ENCODE measurements at regions not wholly inside any gene's neighbourhood (a gene's known extent, or its start where the extent isn't known, plus 50 kb on each side); places are given as distances from the start of the nearest gene placed in this dataset.

DNA sequence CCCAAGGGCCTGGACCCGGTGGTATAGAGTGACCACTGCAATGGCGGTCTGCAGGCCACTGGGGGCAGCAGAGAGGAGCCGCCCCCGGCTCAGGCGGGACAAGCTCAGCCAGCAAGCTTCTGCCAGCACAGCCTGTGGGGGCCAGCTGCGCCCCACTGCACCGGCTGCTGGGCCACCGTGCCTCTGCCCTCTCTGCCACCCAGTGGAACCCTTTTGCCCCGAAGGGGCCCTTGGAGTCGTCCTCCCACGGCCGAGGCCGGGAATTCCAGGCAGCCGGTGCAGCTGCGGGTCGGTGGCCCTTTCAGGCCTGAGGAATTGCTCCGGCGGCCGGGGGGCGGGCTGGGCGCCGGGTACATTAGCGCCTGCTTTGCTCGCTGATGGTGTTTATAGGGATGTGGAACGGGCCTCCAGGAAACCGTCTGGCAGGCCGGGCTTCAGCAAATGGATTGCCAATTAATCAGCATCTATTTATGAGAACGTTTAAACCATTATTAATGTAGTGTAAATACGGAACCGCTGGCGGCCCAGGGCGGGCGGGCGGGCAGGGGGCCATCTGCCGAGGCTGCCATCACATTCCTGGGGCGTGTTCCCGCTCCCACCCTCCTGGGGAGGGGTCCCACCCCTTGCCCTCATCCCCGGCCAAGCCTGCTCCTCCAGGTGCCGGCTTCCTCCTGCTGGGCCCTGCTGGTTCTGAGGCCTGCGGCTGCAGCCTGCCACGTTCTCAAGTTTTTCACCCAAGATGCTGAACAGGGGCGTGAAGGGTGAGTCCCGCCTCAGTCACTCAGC, 127.4 kb downstream of the BARX1 start:
- DNase-seq = no peak

GRCh38 chr9:93826905-93827544, 128.1 kb downstream of the BARX1 start:
- DNase-seq = no peak

DNA sequence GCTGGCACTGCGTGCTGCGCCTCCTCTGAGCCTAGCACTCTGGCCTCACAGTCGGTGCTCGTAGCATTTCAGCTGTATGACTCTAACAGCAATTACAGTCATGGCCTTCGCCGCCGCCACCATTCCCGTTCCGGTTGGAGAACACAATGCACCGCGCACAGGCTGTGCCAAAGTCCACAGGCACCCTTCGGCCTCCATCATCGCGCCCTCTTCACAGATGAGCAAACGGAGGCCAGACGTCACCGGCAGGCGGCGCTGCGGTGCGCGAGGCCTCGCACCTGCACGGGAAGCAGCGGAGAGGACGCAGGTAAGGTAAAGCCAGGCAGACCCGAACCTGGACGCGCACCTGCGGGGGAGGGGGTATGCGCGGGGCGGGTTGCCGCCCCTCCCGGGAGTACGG, 128.9 kb downstream of the BARX1 start:
- DNase-seq = peak; percentile 40

DNA sequence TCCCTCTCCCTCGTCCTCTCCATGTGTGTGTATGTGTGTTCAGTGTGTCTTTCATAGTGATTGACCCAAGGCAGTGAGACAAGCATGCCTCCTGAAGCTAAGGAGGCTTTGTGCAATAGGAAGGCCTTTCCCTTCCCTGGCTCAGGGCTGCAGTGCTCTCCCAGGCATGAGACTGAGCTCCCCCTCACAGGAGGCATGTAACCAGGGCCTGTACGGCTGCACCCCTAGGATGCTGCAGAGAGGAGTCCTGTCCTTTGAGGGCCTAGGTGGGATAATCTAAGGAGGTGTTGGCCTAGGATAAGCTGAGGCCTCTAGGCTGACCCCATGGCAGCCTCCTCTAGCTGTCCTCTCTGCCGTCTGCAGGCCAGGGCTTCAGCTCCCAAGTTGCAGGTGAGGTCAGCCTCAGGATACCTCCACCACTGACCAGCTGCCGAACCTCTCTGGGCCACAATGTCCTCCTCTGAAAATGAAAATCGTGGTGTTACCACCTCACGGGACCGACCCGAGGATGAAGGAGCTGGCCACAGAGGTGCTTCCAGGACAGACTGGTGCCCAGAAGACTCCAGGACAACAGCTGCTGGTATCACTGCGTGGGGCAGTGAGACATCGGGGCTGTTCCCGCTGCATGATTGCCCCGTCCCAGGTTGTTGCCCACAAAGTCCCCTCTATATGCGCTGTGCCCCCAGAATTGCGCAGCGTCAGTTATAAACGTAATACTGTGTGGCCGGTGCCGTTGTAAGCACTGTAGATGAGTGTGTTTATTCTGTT, 129.6 kb downstream of the BARX1 start:
- DNase-seq = no peak

GRCh38 chr9:93824386-93825294, 130.5 kb downstream of the BARX1 start:
- no peak for DNase-seq

- no peak for DNase-seq
These were observed 131.7 kb downstream of the BARX1 start for GRCh38 chr9:93823245-93824072.

GRCh38 chr9:93822229-93822628, 132.9 kb downstream of the BARX1 start:
- DNase-seq = no peak

GRCh38 chr9:93821307-93821703, 133.8 kb downstream of the BARX1 start:
- DNase-seq = no peak

DNA sequence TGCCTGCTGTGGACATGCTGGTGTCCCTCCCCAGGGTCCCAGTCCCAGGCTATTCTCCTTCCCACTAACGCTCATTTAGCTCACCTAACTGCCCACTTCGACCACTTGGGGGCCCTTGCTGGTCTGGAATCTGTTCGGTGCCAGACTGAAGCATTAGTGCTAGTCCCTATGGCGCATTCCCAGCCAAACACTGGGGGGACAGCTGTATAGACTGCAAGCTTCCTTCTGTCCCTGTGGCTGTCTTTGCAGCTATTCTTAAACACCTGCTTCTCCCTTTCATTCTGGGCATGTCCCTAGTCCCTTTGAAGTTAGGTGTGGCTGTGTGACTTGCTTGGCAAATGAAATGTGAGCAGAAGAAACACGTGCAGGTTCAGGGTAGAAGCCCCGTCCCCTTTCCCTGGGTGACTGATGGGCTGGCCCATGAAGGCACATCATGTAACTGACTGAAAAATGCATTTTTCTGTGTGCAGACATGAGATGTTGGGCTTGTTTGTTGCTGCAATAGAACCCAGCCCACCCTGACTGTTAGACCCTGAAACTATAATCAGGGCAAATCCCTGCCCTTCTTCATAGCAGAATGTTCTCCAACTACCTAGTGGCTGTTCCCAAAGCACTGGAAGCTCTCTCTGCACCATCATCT, 134.4 kb downstream of the BARX1 start:
- DNase-seq = no peak

DNA sequence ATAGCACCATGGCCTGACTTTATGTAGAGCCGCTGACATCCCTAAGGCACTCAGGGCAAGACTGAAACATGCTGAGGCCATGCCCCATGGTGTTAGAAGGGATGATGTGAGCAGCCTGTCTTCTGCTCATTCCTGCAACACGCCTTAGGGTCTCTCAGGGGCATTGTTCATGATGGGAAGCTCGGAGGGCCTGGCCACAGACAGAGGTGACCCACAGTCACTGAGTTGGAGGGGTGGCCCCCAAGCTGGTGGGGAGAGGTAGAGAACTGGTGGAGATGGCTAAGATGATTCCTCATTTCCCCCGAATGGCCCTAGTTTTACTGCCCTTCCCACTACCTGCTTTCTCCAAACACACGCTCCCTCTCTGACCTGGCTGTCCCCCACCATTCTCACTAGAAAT, 135.2 kb downstream of the BARX1 start:
- no peak for DNase-seq

GRCh38 chr9:93818827-93819472, 136.2 kb downstream of the BARX1 start:
- DNase-seq = no peak

DNA sequence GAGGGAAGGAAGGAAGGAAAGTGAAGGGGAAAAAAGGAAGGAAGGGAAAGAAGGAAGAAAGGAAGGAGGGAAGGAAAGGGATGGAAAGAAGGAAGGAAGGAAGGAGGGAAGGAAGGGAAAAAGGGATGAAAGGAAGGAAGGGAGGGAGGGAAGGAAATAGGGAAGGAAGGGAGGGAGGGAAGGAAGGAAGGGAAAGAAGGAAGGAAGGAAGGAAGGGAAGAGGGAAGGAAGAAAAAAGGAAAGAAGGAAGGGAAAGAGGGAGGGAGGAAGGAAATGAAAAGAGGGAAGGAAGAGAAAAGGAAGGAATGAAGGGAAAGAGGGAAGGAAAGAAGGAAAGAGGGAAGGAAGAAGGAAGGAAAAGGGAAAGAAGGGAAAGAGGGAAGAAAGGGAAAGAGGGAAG, 136.9 kb downstream of the BARX1 start:
- DNase-seq = no peak

DNA sequence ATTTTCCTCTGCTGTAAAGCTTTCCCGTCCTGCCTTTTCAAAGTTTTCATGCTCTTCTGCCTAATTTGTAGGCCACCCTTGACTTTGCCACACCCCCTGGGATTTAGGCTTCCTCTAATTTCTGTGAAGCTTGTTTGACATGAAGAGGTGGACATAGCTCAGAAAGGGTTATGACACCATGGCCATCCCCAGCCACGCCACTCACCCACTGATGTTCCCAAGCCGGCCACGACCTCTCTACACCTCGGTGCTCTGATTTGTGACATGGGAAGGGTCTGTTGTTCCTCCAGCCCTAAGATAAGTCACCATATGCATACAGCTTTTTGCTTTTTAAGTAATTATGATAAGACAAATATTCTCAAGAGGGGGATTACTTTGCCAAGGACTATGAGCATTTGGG, 139.5 kb downstream of the BARX1 start:
- no peak for DNase-seq

GRCh38 chr9:93815135-93815534, 140.0 kb downstream of the BARX1 start:
- no peak for DNase-seq

GRCh38 chr9:93814077-93814956, 140.8 kb downstream of the BARX1 start:
- no peak for DNase-seq

GRCh38 chr9:93813221-93814076, 141.7 kb downstream of the BARX1 start:
- no peak for DNase-seq

DNA sequence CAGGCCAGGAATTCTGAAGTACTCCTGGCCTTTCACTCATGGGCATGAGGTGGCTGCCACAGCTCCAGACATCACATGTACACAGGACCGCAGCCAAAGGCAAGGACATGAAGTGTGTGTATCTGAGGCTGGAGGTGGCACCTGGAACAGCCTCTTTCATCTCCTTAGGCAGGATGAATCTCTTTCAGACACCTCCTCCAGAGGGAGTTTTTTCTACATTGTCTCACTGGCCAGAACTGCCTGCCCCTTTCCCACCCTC, 142.8 kb downstream of the BARX1 start:
- DNase-seq = no peak

DNA sequence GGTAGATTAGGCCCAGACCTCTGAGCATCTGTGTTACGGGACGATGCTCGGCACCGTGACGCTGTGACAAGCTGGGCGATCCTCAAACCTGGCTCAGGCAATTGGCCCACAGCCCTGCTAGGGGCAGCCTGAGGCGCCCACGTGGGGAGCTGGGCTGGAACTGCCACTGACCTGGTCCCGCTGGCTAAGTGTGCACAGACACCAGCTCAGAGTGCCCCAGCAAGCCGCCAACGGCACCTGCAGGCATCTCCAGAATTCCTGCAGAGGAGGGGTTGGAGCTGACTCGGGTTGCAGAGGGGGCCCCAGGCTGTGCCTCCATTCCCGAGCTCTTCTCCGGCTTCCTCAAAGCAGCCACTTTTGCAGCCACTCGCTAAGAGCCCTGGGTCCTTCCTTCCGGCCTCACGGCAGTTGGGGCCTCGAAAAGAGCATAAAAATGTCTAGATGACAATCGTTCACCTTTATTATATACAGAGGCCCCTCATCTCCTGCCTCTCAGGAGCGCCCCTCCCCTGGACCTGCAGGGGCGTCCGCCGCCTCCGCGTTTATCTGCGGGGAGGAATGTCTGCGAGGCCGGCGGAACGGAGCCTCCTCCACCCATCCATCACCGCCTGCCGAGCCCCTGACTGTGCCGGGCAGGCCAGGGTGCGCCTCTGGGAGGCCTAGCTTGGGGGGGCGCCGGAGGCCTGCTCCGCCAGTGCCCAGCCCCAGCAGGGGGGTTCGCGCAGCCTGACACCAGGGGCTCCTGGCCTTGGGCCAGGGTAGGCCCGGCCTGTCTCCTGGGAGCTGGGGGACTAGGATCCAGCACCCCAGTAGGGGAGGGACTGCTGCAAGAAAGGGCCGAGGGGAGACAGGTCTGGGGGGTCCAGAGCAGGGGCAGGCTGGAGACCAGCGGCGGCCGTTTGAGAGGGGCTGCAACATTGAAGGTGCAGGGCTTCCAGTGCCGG, 144.9 kb downstream of the BARX1 start:
- no peak for DNase-seq

Measured in effector CD4-positive, alpha-beta T cell (primary cell).